ENCODE measurements at regions not wholly inside any gene's neighbourhood (a gene's known extent, or its start where the extent isn't known, plus 50 kb on each side); places are given as distances from the start of the nearest gene placed in this dataset.

- no peak for DNase-seq (ENCODE audit: low read depth in 3 of 3)
Observed at GRCh38 chr5:71996789-71997188, 110.5 kb upstream of the MAP1B start.

GRCh38 chr5:71998746-71999145 lies 108.5 kb upstream of the MAP1B start:
- DNase-seq (ENCODE audit: low read depth in 3 of 3), result no peak

- no peak for DNase-seq (ENCODE audit: low read depth in 3 of 3)
Observed at GRCh38 chr5:72000707-72001106, 106.6 kb upstream of the MAP1B start.

GRCh38 chr5:72005671-72006070 lies 101.6 kb upstream of the MAP1B start:
- no peak for DNase-seq (ENCODE audit: low read depth in 3 of 3)

GRCh38 chr5:72006361-72006760 lies 100.9 kb upstream of the MAP1B start:
- no peak for DNase-seq (ENCODE audit: low read depth in 3 of 3)

- no peak for DNase-seq (ENCODE audit: low read depth in 3 of 3)
Observed at GRCh38 chr5:72007336-72008111, 99.8 kb upstream of the MAP1B start.

GRCh38 chr5:72009280-72009679 lies 98.0 kb upstream of the MAP1B start:
- DNase-seq (ENCODE audit: low read depth in 3 of 3), result no peak

GRCh38 chr5:72010430-72010829 lies 96.8 kb upstream of the MAP1B start:
- DNase-seq (ENCODE audit: low read depth in 3 of 3), result no peak

- DNase-seq (ENCODE audit: low read depth in 3 of 3), result no peak
Observed at GRCh38 chr5:72012906-72013305, 94.4 kb upstream of the MAP1B start.

- DNase-seq (ENCODE audit: low read depth in 3 of 3), result no peak
Observed at GRCh38 chr5:72013766-72014624, 93.3 kb upstream of the MAP1B start.

- peak in 1 of 3 experiments; percentile 8 for DNase-seq (ENCODE audit: low read depth in 3 of 3)
Observed at GRCh38 chr5:72015103-72015548, 92.1 kb upstream of the MAP1B start.

GRCh38 chr5:72018143-72018803 lies 89.0 kb upstream of the MAP1B start:
- DNase-seq (ENCODE audit: low read depth in 3 of 3), result peak; percentile 38 to 66 (median 52)

GRCh38 chr5:72020161-72020983 lies 86.9 kb upstream of the MAP1B start:
- DNase-seq (ENCODE audit: low read depth in 3 of 3), result no peak

- no peak for DNase-seq (ENCODE audit: low read depth in 3 of 3)
Observed at GRCh38 chr5:72021651-72022357, 85.5 kb upstream of the MAP1B start.

- DNase-seq (ENCODE audit: low read depth in 3 of 3), result no peak
Observed at GRCh38 chr5:72028382-72028781, 78.9 kb upstream of the MAP1B start.

GRCh38 chr5:72030237-72030636 lies 77.0 kb upstream of the MAP1B start:
- DNase-seq (ENCODE audit: low read depth in 3 of 3), result no peak

- DNase-seq (ENCODE audit: low read depth in 3 of 3), result no peak
Observed at GRCh38 chr5:72032788-72033187, 74.5 kb upstream of the MAP1B start.

GRCh38 chr5:72034770-72035169 lies 72.5 kb upstream of the MAP1B start:
- DNase-seq (ENCODE audit: low read depth in 3 of 3), result no peak

GRCh38 chr5:72035831-72036230 lies 71.4 kb upstream of the MAP1B start:
- no peak for DNase-seq (ENCODE audit: low read depth in 3 of 3)

- DNase-seq (ENCODE audit: low read depth in 3 of 3), result no peak
Observed at GRCh38 chr5:72036951-72037350, 70.3 kb upstream of the MAP1B start.

- no peak for DNase-seq (ENCODE audit: low read depth in 3 of 3)
Observed at GRCh38 chr5:72040513-72040912, 66.8 kb upstream of the MAP1B start.

Measured in stimulated activated CD4-positive, alpha-beta T cell treated with anti-CD3 and anti-CD28 coated beads, TNF-alpha, amount 100 ng/mL, for 24 hours (primary cell).